Thyroid gland (tissue), 4 donors: ENCODE measurements at regions not wholly inside any gene's neighbourhood (a gene's known extent, or its start where the extent isn't known, plus 50 kb on each side); places are given as distances from the start of the nearest gene placed in this dataset.

ENCODE experiments used
- CTCF ChIP-seq, 6 experiments: fragments of 200-600 bp in 3 of 6; fragments of 450-650 bp in 3 of 6; sonication (generic) in 3 of 6; IDR thresholded peaks; one replicate each; pipeline ENCODE4 v1.5.1; 2016 to 2019; ENCODE audit warnings: antibody characterized with exemption in 6 of 6, mild to moderate bottlenecking in 2 of 6, inconsistent platforms in 1 of 6, moderate library complexity in 1 of 6
- POLR2A ChIP-seq, 2 donors: fragments of 450-650 bp; IDR thresholded peaks; one replicate each; pipeline ENCODE4 v1.6.1; 2017; ENCODE audit warnings: antibody characterized with exemption in 2 of 2, mild to moderate bottlenecking in 2 of 2, moderate library complexity in 1 of 2

GRCh38 chr13:71274923-71275608 is 591.9 kb downstream of the DACH1 start:
- no peak for TF ChIP-seq POLR2A (IDR thresholded peaks at IDR 0.05)
- TF ChIP-seq CTCF (IDR thresholded peaks at IDR 0.05) = no peak
